Panc1 (cell line): ENCODE measurements at regions not wholly inside any gene's neighbourhood (a gene's known extent, or its start where the extent isn't known, plus 50 kb on each side); places are given as distances from the start of the nearest gene placed in this dataset.

Experiments used
- ATAC-seq: fragments of 200-7000 bp; cut with Tn5 transposase; 2 replicates; pipeline ENCODE4 v1.9.1; 2020; ENCODE audit warnings: mild to moderate bottlenecking, moderate library complexity
- BruUV-seq: library from RNA; stranded (reverse); fragments of 400-500 nt; replicated peaks from 2 replicates; lab custom pipeline; 2021; lab: Mats Ljungman, UMichigan
- CTCF ChIA-PET: fragments of 300-600 bp; sonication (Branson Sonifier 250); formaldehyde crosslinking; loops from one replicate; lab custom pipeline; 2022; ENCODE audit warnings: antibody characterized with exemption; lab: Charles Lee
- POLR2A ChIA-PET: fragments of 300-600 bp; sonication (Branson Sonifier 250); formaldehyde crosslinking; loops from one replicate; lab custom pipeline; 2022; ENCODE audit warnings: antibody characterized with exemption; lab: Charles Lee
- DNase-seq: peaks from one replicate; pipeline ENCODE4 v3.0.0-alpha.2; 2010; ENCODE audit warnings: low read depth, low spot score
- H3K27ac ChIP-seq: 2 replicates; pipeline ENCODE4 v1.5.1; 2011; ENCODE audit warnings: mild to moderate bottlenecking, low read length, inconsistent platforms
- H3K27me3 ChIP-seq: fragments of 200-500 bp; sonication (Bioruptor generic); 2 replicates; pipeline ENCODE4 v1.6.0; 2014; ENCODE audit warnings: low read length, inconsistent platforms; ENCODE audit not compliant: control insufficient read depth, insufficient read depth
- H3K36me3 ChIP-seq: fragments of 200-500 bp; sonication (Bioruptor generic); 2 replicates; pipeline ENCODE4 v1.5.1; 2014; ENCODE audit warnings: inconsistent platforms, mild to moderate bottlenecking, low read length, moderate library complexity; ENCODE audit not compliant: control insufficient read depth, insufficient read depth
- H3K4me1 ChIP-seq: 2 replicates; pipeline ENCODE4 v1.5.1; 2011; ENCODE audit warnings: inconsistent platforms, mild to moderate bottlenecking, low read length, moderate library complexity; ENCODE audit not compliant: control insufficient read depth, insufficient read depth
- H3K4me3 ChIP-seq, 2 experiments: 2 replicates each; pipeline ENCODE4 v1.5.1; 2011 to 2012; ENCODE audit warnings: low read depth in 2 of 2, low read length in 2 of 2, mild to moderate bottlenecking in 2 of 2, inconsistent platforms in 1 of 2, moderate library complexity in 1 of 2
- H3K9me3 ChIP-seq: fragments of 200-500 bp; sonication (Bioruptor generic); 2 replicates; pipeline ENCODE4 v1.5.1; 2014; ENCODE audit warnings: low read depth, mild to moderate bottlenecking, inconsistent platforms, low read length, moderate library complexity; ENCODE audit not compliant: control insufficient read depth, insufficient read depth
- POLR2AphosphoS5 ChIP-seq: IDR thresholded peaks from 2 replicates; pipeline ENCODE4 v1.6.1; 2012; ENCODE audit warnings: mild to moderate bottlenecking, low read depth, low read length, moderate library complexity
- SIN3A ChIP-seq: IDR thresholded peaks from 2 replicates; pipeline ENCODE4 v1.6.1; 2012; ENCODE audit warnings: low read depth, mild to moderate bottlenecking, low read length, moderate library complexity, borderline replicate concordance; ENCODE audit not compliant: insufficient read depth
- TCF7L2 ChIP-seq: IDR thresholded peaks from 2 replicates; pipeline ENCODE4 v1.6.1; 2011; ENCODE audit warnings: mild to moderate bottlenecking, low read depth, low read length, inconsistent platforms
- in situ Hi-C: cut with HindIII; loops from 2 replicates; pipeline ENCODE4 v1.10.0; 2016; ENCODE audit warnings: low sequenced_read_pairs, low pct_unique_long_range_greater_than_20kb
- intact Hi-C: fragments of 100-400 bp; cut with micrococcal nuclease; formaldehyde crosslinking; loops from one replicate; pipeline ENCODE4 v1.10.0; 2022; ENCODE audit not compliant: unreplicated experiment
- TF ChIP-seq, protein P1 (sequence below), 2 experiments: IDR thresholded peaks; 2 replicates each; pipeline ENCODE4 v1.6.1; 2011 to 2012; ENCODE audit warnings: low read depth in 2 of 2, control low read depth in 1 of 2, low read length in 1 of 2, mild to moderate bottlenecking in 1 of 2, moderate library complexity in 1 of 2; ENCODE audit not compliant: insufficient read depth in 1 of 2
- TF ChIP-seq, protein P2 (sequence below): fragments of 450-650 bp; IDR thresholded peaks from 2 replicates; pipeline ENCODE4 v1.5.1; 2017; ENCODE audit warnings: mild to moderate bottlenecking

DNA sequence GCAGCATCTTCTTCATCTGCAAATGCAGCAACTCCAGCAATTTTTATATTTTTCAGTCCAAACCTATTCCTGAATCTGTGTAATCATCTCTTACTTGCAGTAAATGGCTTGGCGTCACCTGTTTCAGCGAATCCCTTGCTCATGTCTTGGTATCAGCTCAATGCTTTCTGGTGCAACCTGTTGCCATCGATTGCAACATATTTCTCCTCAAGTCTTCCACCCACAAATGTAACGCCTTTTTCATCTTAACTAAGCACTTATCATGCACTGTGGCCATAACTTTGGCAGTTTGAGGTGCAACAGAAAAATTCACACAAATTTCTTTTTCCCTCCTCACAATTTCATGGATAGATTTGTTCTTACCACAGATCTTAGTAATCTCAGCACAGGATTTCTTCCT lies 168.3 kb downstream of the HERPUD2 start:
- TF ChIP-seq POLR2AphosphoS5 (no peak), TCF7L2 (no peak), SIN3A (no peak)
- Histone ChIP-seq H3K4me3 (no peak overlapping the region), H3K27ac (no peak overlapping the region), H3K9me3 (no peaks in the 10 kb centered on the region), H3K36me3 (no peaks in the 10 kb centered on the region), H3K4me1 (no peaks in the 10 kb centered on the region), H3K27me3 (peaks cover 41% of the 10 kb centered on the region)
- no TSS peak for BruUV-seq
- CTCF ChIA-PET, result interaction anchor here (0.6 kb wide), 2 partner anchors 15 to 501 kb away, joined by 4 to 7 read pairs; no protein-coding TSS in a partner anchor
- in situ Hi-C loops, result no loop called here
- DNase-seq (no peak), ATAC-seq (no peak)
- intact Hi-C loops, result no loop called here
- POLR2A ChIA-PET, result no interaction called here

DNA sequence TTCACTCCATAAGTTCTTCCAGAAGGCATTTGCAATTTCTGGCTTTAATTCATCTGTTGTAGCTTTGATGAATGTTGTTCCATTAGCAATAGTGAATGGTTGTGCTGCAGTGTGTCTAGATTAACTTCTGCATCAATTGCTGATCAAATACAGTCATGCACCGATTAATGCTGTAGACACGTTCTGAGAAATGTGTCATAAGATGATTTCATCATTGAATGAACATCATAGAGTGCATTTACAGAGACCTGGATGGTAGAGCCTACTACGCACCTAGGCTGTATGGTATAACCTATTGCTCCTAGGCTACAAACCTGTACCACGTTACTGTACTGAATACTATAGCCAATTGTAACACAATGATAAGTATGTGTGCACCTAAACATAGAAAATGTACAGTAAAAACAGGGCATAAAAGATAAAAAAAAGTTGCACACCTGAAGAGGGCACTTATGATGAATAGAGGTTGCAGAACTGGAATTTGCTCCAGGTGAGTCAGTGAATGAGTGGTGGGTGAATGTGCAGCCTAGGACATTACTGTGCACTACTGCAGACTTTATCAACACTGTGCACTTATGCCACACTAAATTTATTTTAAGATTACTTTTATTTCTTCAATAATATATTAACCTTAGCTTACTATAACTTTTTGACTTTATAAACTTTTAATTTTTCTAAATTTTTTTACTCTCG lies 170.7 kb downstream of the HERPUD2 start:
- Histone ChIP-seq H3K27me3 (peaks cover 41% of the 10 kb centered on the region), H3K27ac (no peak overlapping the region), H3K36me3 (no peaks in the 10 kb centered on the region), H3K9me3 (no peaks in the 10 kb centered on the region), H3K4me1 (no peaks in the 10 kb centered on the region), H3K4me3 (no peak overlapping the region)
- BruUV-seq, result no TSS peak
- POLR2A ChIA-PET, result no interaction called here
- intact Hi-C loops (loop anchor here (5.0 kb wide), 1 partner anchor 332 kb away; no protein-coding TSS in a partner anchor), in situ Hi-C loops (no loop called here)
- TF ChIP-seq POLR2AphosphoS5 (no peak), TCF7L2 (no peak)
- DNase-seq, result no peak
- CTCF ChIA-PET, result no interaction called here
- no peak for ATAC-seq

DNA sequence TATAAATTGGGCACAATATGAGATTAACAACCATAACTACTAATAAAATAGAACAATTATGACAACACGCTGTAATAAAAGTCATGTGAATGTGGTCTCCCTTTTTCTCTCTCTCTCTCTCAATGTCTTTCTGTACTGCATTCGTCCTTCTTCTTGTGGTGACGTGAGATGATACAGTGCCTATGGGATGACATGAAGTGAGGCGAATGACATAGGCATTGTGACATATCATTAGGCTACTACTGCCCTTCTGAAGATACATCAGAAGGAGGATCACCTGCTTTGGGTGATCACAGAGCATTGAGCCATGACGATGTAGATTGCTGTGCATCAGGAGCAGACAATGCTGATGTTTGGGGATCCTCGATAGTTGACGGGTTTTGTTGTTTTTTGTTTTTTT lies 171.6 kb downstream of the HERPUD2 start:
- no peaks in the 10 kb centered on the region for H3K4me1 ChIP-seq
- BruUV-seq, result no TSS peak
- H3K36me3 ChIP-seq, result no peaks in the 10 kb centered on the region
- DNase-seq (no peak), ATAC-seq (no peak)
- peaks cover 44% of the 10 kb centered on the region for H3K27me3 ChIP-seq
- CTCF ChIA-PET, result no interaction called here
- intact Hi-C loops (loop anchor here (5.0 kb wide), 1 partner anchor 331 kb away; no protein-coding TSS in a partner anchor), in situ Hi-C loops (no loop called here)
- H3K27ac ChIP-seq, result no peak overlapping the region
- TF ChIP-seq, protein P1, sequence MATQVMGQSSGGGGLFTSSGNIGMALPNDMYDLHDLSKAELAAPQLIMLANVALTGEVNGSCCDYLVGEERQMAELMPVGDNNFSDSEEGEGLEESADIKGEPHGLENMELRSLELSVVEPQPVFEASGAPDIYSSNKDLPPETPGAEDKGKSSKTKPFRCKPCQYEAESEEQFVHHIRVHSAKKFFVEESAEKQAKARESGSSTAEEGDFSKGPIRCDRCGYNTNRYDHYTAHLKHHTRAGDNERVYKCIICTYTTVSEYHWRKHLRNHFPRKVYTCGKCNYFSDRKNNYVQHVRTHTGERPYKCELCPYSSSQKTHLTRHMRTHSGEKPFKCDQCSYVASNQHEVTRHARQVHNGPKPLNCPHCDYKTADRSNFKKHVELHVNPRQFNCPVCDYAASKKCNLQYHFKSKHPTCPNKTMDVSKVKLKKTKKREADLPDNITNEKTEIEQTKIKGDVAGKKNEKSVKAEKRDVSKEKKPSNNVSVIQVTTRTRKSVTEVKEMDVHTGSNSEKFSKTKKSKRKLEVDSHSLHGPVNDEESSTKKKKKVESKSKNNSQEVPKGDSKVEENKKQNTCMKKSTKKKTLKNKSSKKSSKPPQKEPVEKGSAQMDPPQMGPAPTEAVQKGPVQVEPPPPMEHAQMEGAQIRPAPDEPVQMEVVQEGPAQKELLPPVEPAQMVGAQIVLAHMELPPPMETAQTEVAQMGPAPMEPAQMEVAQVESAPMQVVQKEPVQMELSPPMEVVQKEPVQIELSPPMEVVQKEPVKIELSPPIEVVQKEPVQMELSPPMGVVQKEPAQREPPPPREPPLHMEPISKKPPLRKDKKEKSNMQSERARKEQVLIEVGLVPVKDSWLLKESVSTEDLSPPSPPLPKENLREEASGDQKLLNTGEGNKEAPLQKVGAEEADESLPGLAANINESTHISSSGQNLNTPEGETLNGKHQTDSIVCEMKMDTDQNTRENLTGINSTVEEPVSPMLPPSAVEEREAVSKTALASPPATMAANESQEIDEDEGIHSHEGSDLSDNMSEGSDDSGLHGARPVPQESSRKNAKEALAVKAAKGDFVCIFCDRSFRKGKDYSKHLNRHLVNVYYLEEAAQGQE (IDR thresholded peaks at IDR 0.05; ENCODE audit: insufficient read depth in 1 of 2, low read depth in 2 of 2, low read length in 1 of 2), result no peak
- TF ChIP-seq SIN3A (no peak), POLR2AphosphoS5 (no peak), TCF7L2 (no peak)
- TF ChIP-seq, protein P2, sequence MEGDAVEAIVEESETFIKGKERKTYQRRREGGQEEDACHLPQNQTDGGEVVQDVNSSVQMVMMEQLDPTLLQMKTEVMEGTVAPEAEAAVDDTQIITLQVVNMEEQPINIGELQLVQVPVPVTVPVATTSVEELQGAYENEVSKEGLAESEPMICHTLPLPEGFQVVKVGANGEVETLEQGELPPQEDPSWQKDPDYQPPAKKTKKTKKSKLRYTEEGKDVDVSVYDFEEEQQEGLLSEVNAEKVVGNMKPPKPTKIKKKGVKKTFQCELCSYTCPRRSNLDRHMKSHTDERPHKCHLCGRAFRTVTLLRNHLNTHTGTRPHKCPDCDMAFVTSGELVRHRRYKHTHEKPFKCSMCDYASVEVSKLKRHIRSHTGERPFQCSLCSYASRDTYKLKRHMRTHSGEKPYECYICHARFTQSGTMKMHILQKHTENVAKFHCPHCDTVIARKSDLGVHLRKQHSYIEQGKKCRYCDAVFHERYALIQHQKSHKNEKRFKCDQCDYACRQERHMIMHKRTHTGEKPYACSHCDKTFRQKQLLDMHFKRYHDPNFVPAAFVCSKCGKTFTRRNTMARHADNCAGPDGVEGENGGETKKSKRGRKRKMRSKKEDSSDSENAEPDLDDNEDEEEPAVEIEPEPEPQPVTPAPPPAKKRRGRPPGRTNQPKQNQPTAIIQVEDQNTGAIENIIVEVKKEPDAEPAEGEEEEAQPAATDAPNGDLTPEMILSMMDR, result no peak
- H3K4me3 ChIP-seq, result no peak overlapping the region
- POLR2A ChIA-PET, result no interaction called here
- H3K9me3 ChIP-seq, result no peaks in the 10 kb centered on the region
